ENCODE measurements at regions not wholly inside any gene's neighbourhood (a gene's known extent, or its start where the extent isn't known, plus 50 kb on each side); places are given as distances from the start of the nearest gene placed in this dataset.

- DNase-seq (ENCODE audit: low read depth) = no peak
Measured at GRCh38 chr3:182585532-182586150, 207.7 kb upstream of the ATP11B start.

DNA sequence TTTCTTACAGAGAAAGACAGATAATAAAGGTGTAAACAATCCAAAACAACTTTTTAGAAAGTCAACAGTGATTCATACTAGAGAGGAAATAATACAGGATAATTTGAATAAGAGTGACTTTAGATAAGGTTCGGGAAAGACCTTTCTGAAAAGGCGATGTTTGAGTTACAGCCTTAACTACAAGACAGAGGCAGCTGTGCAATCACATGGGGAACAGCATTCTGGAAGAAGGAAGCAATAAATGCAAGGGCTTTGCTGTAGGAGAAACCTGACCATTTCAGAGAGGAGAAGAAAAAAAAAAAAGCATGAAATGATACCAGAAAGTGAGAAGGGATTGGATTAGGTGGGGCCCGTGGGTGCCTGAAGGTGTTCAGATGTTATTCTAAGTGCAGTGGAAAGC lies 200.6 kb upstream of the ATP11B start:
- no peak for DNase-seq (ENCODE audit: low read depth)

- DNase-seq (ENCODE audit: low read depth) = no peak
Measured at GRCh38 chr3:182596676-182597410, 196.5 kb upstream of the ATP11B start.

- no peak for DNase-seq (ENCODE audit: low read depth)
Measured at GRCh38 chr3:182597621-182598041, 195.7 kb upstream of the ATP11B start.

GRCh38 chr3:182601597-182601996 lies 191.7 kb upstream of the ATP11B start:
- no peak for DNase-seq (ENCODE audit: low read depth)

GRCh38 chr3:182603501-182603900 lies 189.8 kb upstream of the ATP11B start:
- DNase-seq (ENCODE audit: low read depth) = no peak

DNA sequence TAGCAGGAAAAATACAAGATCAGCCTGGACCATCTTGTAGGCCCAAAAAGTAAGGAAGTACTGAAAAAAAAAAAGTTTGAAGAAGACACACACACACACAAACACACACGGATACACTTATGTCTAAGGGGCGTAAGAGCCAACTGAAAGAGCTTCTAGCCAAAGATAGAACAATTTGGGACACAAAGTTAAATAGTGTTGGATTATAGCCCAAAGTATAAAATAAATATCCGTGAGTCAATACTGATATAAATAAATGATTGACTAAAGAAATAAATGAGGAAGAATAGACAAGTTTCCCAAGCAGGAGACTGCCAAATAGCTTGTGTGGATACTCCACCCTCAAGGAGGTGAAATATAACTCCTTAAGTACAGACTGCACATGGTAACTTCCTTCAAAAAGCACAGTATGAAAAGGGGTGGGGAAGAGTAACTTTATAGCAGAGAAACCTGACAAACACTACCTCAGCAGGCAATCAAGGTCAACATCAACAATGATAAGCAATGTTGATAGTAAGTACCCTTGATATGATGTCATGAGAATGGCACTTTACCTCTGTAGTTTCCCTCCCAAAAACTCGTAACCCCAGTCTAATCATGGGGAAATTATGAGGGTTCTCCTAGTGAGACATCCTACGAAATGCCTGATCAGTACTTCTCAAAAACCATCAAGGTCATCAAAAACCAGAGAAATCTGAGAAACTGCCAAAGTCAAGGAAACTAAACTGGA lies 187.3 kb upstream of the ATP11B start:
- no peak for DNase-seq (ENCODE audit: low read depth)

GRCh38 chr3:182606905-182607504 lies 186.3 kb upstream of the ATP11B start:
- DNase-seq (ENCODE audit: low read depth) = no peak

DNA sequence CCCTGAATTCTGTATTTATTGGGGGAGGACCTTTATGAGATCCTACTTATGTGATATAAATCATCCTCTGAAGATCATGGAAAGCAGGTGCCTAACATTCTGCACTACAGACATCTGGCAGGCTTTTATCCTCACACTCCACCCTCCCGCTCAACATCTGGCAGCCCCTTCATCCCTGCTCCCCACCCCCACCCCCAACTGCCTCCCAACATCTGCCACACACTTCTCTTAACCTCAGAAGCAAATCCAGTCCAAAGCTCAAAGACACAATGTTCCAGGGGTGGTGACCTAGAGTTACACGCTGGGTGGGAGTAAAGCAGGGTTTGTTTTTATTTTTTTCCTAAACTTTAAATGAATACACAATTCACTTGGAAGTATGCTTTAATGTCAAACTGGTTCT lies 184.5 kb upstream of the ATP11B start:
- DNase-seq (ENCODE audit: low read depth) = no peak

DNA sequence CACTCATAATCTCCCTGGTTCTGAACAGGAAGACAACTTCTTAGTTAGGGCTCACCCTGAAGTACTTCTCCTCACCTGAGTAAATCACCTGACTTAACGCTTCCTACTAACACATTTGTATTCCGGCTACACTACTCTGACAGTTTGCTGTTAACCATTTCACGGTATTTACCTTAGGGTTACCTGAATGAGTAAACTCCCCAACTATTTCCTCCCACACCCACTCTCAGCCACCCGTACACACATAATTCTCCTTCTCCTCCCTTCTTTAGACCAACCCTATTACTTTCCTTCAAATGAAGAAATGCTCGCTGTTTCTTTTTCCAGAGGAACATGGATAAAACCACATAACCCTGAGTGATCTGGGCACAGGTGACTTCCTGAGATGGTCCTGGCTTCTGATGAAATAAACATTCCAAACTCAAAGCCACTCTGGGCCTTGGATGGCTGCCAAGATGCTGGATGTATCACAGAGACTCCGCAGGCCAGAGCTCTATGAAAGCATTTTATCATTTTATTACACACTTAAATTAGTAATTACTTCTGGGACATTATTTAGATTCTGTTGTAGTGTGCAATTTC lies 183.6 kb upstream of the ATP11B start:
- DNase-seq (ENCODE audit: low read depth) = no peak

GRCh38 chr3:182612332-182612731 lies 181.0 kb upstream of the ATP11B start:
- no peak for DNase-seq (ENCODE audit: low read depth)

- no peak for DNase-seq (ENCODE audit: low read depth)
Measured at GRCh38 chr3:182617500-182617899, 175.8 kb upstream of the ATP11B start.

GRCh38 chr3:182618085-182618732 lies 175.1 kb upstream of the ATP11B start:
- no peak for DNase-seq (ENCODE audit: low read depth)

DNA sequence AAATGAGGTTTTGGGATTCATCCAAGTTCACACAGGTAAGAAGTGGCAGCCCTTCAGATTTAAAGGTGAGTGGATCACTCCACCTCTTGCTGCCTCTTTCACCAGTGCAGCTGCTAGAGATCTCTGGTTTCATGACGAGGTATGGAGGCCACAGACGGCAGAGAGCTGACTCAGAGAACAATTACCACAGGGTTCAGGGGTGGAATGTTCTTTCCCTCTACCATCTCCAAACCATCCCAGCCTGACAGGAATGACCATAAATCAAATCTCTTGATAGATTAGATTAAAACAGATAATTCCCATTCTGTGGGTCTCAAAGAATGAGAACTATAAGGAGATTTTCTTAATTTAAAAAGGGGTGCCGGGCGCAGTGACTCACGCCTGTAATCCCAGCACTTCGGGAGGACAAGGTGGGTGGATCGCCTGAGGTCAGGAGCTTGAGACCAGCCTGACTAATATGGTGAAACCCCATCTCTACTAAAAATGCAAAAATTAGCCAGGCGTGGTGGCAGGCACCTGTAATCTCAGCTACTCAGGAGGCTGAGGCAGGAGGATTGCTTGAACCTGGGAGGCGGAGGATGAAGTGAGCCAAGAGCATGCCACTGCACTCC lies 174.2 kb upstream of the ATP11B start:
- DNase-seq (ENCODE audit: low read depth) = no peak

- DNase-seq (ENCODE audit: low read depth) = no peak
Measured at GRCh38 chr3:182620723-182621434, 172.4 kb upstream of the ATP11B start.

DNA sequence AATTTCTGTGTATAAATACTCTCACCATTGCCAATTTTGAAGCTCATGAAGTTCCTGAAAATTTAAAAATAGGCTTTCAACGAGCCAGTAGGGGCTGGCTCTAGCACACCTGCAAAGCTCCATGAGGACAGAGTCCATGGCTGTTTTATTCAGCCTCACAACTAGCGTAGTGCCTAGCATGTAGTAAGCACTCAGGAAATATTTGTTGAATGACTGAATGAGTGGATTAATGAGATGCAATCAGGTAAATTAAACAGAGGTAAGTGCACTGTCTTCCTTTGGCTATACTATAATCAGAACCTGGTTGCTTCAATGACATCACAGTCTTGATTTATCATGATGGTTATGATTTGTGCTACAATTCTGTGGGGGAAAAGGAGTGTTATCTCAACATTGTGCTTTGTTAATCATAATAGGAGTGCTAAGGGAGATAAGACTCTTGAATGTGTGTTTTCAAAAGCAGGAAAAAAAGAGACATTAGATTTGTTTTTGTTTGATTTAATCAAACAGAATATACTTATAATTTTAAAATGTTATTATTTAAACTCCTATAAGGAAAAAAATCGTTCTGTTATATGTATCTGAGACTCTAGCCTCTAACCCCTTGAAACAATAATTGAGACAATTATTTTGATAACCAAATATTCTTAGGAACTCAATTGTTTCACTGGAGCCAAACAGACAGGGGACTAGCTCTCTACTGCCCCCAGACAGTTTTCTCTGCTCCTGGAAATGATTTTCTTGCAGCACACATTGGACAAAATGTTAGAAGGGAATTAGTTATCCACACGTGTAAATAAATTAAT lies 171.7 kb upstream of the ATP11B start:
- DNase-seq (ENCODE audit: low read depth) = no peak

- DNase-seq (ENCODE audit: low read depth) = no peak
Measured at GRCh38 chr3:182622241-182622545, 171.1 kb upstream of the ATP11B start.

DNA sequence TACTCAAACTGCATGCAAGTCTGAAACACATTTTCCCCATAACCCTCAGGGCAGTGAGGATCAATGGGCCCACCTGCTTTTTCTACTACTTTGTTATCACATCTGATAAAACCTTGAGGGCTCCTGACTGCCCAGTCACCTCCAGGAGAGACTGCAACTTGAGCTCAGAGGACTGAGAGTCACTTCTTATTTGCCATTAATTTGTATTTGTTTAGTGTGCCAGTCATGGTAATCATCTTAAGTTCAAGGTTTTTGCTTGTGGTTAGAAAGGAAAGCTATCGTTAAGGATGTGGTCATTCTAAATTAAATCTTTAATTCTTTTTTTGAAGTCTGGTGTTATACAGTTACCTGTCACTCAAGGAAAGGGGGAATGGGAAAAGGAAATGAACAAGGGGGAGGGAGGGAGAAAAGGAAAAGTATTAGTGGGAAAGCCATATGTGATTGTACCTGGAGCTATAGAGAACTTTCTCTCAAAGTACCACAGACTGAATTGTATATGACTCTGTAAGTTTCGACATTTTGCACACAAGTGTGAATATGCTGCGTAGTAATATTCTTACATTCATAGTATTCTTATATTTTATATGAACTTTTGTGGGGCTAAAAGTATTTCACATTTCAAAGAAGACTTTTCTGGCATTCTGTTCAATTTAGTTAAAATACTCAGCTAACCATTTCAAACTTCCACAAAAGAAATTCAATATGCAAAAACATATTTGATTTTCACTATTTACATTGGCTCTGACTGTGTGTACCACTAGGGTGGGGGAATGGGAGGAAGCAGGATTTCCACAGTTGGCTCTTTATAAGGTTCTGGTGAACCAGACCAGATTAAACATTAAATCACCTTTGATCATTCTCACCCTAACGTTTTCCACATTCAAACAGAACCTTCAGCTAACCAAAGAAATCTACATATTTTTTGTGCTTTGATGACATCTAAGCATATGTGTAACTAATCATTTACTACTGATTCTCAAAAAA lies 166.5 kb upstream of the ATP11B start:
- DNase-seq (ENCODE audit: low read depth) = no peak

DNA sequence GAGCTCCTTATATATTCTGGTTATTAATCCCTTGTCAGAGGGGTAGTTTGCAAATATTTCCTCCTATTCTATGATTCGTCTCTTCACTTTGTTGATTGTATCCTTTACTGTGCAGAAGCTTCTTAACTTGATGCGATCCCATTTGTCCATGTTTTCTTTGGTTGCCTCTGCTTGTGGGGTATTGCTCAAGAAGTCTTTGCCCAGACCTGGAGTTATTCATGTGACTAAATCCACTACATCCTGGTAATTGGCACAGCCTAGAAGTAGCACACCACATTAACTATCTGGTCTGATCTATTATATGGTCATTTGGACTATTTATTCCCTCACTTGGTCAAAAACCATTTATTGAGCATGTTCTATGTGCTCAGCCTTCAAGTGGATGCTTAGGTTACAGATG lies 164.8 kb upstream of the ATP11B start:
- DNase-seq (ENCODE audit: low read depth) = no peak
